Mesendoderm (in vitro differentiated cells): ENCODE measurements at regions not wholly inside any gene's neighbourhood (a gene's known extent, or its start where the extent isn't known, plus 50 kb on each side); places are given as distances from the start of the nearest gene placed in this dataset.

ENCODE experiments used
- DNase-seq: peaks from one replicate; pipeline ENCODE4 v3.0.0; 2013
- H2AK5ac ChIP-seq: 2 replicates; pipeline ENCODE4 v1.6.1; 2013; ENCODE audit warnings: low read length, inconsistent platforms
- H2BK120ac ChIP-seq: 2 replicates; pipeline ENCODE4 v1.6.1; 2013; ENCODE audit warnings: low read depth, mild to moderate bottlenecking, low read length, moderate library complexity, mixed read lengths
- H2BK15ac ChIP-seq: replicated peaks from 2 replicates; pipeline ENCODE4 v1.6.1; 2013; ENCODE audit warnings: low read depth, mild to moderate bottlenecking, moderate library complexity
- H2BK5ac ChIP-seq: 2 replicates; pipeline ENCODE4 v1.6.1; 2013; ENCODE audit warnings: low read length, inconsistent platforms
- H3K18ac ChIP-seq: 2 replicates; pipeline ENCODE4 v1.6.1; 2013; ENCODE audit warnings: mild to moderate bottlenecking, low read length, mixed read lengths
- H3K23ac ChIP-seq: one replicate; pipeline ENCODE4 v1.6.1; 2013; ENCODE audit warnings: low read length
- H3K27ac ChIP-seq: 2 replicates; pipeline ENCODE4 v1.5.1; 2013; ENCODE audit warnings: low read depth, mild to moderate bottlenecking, inconsistent platforms, low read length, moderate library complexity
- H3K27me3 ChIP-seq: 2 replicates; pipeline ENCODE4 v1.6.1; 2013; ENCODE audit warnings: low read length, control low read depth, mild to moderate bottlenecking, inconsistent platforms; ENCODE audit not compliant: insufficient read depth, poor library complexity
- H3K36me3 ChIP-seq: 2 replicates; pipeline ENCODE4 v1.6.1; 2013; ENCODE audit warnings: low read length, inconsistent platforms; ENCODE audit not compliant: control insufficient read depth, insufficient read depth
- H3K4ac ChIP-seq: one replicate; pipeline ENCODE4 v1.6.1; 2013; ENCODE audit warnings: low read depth, mild to moderate bottlenecking, low read length, moderate library complexity
- H3K4me1 ChIP-seq: 2 replicates; pipeline ENCODE4 v1.6.1; 2013; ENCODE audit warnings: low read depth, low read length, inconsistent platforms; ENCODE audit not compliant: control insufficient read depth
- H3K4me2 ChIP-seq: 2 replicates; pipeline ENCODE4 v1.6.1; 2013; ENCODE audit warnings: low read length
- H3K4me3 ChIP-seq: 2 replicates; pipeline ENCODE4 v1.5.1; 2013; ENCODE audit warnings: mild to moderate bottlenecking, low read length
- H3K56ac ChIP-seq: one replicate; pipeline ENCODE4 v1.6.1; 2013; ENCODE audit warnings: low read length
- H3K79me1 ChIP-seq: 2 replicates; pipeline ENCODE4 v1.6.1; 2013; ENCODE audit warnings: low read length, inconsistent platforms
- H3K79me2 ChIP-seq: 2 replicates; pipeline ENCODE4 v1.6.1; 2013; ENCODE audit warnings: mild to moderate bottlenecking, low read length; ENCODE audit not compliant: control insufficient read depth, insufficient read depth
- H3K9ac ChIP-seq: 2 replicates; pipeline ENCODE4 v1.6.1; 2013; ENCODE audit warnings: low read length, inconsistent platforms
- H4K5ac ChIP-seq: one replicate; pipeline ENCODE4 v1.6.1; 2013; ENCODE audit warnings: low read length
- H4K8ac ChIP-seq: one replicate; pipeline ENCODE4 v1.6.1; 2013; ENCODE audit warnings: low read depth, mild to moderate bottlenecking, control low read depth, low read length, moderate library complexity
- WGBS: extraction: QIAGEN DNeasy Blood & Tissue Kit; methylation state at CpG from one replicate; pipeline ENCODE4 v1.1.7; 2013; ENCODE audit warnings: low lambda C conversion rate, missing lambda C conversion rate; ENCODE audit not compliant: insufficient coverage; ENCODE audit errors: extremely low coverage; 5-methylcytosine and 5-hydroxymethylcytosine counted together

GRCh38 chr4:127182687-127183086 is 450.1 kb upstream of the INTU start:
- H3K23ac ChIP-seq, result no peak overlapping the region
- no peaks in the 10 kb centered on the region for H3K27me3 ChIP-seq
- H4K8ac ChIP-seq, result no peak overlapping the region
- no peak overlapping the region for H2BK120ac ChIP-seq
- no peak overlapping the region for H3K56ac ChIP-seq
- no CpG with 5 or more reads among the region's 1 CpG for WGBS
- no peak overlapping the region for H2AK5ac ChIP-seq
- H2BK15ac ChIP-seq, result no peak overlapping the region
- no peaks in the 10 kb centered on the region for H3K79me1 ChIP-seq
- H3K79me2 ChIP-seq, result no peaks in the 10 kb centered on the region
- DNase-seq, result no peak
- H3K36me3 ChIP-seq, result no peaks in the 10 kb centered on the region
- no peak overlapping the region for H3K4ac ChIP-seq
- H3K4me3 ChIP-seq, result no peak overlapping the region
- no peak overlapping the region for H3K27ac ChIP-seq
- no peak overlapping the region for H3K4me2 ChIP-seq
- no peak overlapping the region for H4K5ac ChIP-seq
- no peak overlapping the region for H2BK5ac ChIP-seq
- no peak overlapping the region for H3K9ac ChIP-seq
- H3K18ac ChIP-seq, result no peak overlapping the region
- H3K4me1 ChIP-seq, result no peaks in the 10 kb centered on the region

DNA sequence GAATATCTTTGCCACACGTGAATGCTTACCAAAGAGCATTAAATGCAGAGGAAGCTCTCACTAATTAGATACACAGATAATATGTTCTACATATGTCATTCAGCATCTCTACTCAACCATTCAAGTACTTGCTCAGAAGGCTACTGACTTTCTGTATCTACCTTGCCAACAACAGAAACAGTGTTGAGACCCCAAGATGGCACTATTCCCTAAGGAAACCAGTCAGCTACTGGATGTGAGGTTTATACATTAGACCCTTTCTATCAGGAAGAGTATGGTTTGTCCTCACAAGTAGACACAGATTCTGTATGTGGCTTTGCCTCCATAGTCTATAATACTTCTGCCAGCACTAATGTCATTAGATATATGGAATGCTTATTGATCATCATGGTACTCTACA is 443.9 kb upstream of the INTU start:
- Histone ChIP-seq H3K4me1 (no peaks in the 10 kb centered on the region), H3K36me3 (no peaks in the 10 kb centered on the region), H3K79me1 (no peaks in the 10 kb centered on the region), H4K8ac (no peak overlapping the region), H2AK5ac (no peak overlapping the region), H3K79me2 (no peaks in the 10 kb centered on the region), H3K4me2 (no peak overlapping the region), H2BK15ac (no peak overlapping the region), H3K18ac (no peak overlapping the region), H3K23ac (no peak overlapping the region), H3K27me3 (no peaks in the 10 kb centered on the region), H3K9ac (no peak overlapping the region), H3K4ac (no peak overlapping the region), H4K5ac (no peak overlapping the region), H2BK5ac (no peak overlapping the region), H3K27ac (no peak overlapping the region), H2BK120ac (no peak overlapping the region), H3K4me3 (no peak overlapping the region), H3K56ac (no peak overlapping the region)
- DNase-seq, result peak; percentile 65
- no CpG with 5 or more reads among the region's 1 CpG for WGBS

DNA sequence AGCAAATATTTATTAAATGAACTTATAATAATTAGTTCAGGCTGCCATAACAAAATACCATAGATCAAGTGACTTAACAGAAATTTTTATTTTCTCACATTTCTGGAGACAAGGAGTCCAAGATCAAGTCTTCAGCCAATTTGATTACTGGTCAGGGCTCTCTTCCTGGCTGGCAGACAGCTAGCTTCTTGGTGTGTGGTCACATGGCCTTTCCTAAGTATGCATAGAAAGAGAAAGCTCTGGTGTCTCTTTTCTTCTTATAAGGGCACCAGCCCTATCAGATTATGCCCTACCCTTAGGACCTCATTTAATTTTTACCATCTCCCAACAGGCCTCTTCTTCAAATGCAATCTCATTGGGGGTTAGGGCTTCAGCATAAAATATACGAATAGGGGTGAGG is 438.5 kb upstream of the INTU start:
- Histone ChIP-seq H3K27me3 (no peaks in the 10 kb centered on the region), H2AK5ac (no peak overlapping the region), H3K36me3 (no peaks in the 10 kb centered on the region), H4K8ac (no peak overlapping the region), H3K9ac (no peak overlapping the region), H3K56ac (no peak overlapping the region), H3K23ac (no peak overlapping the region), H3K79me2 (no peaks in the 10 kb centered on the region), H3K4me1 (no peaks in the 10 kb centered on the region), H2BK5ac (no peak overlapping the region), H2BK15ac (no peak overlapping the region), H2BK120ac (no peak overlapping the region), H3K4me3 (no peak overlapping the region), H3K79me1 (no peaks in the 10 kb centered on the region), H3K4ac (no peak overlapping the region), H3K27ac (no peak overlapping the region), H4K5ac (no peak overlapping the region), H3K18ac (no peak overlapping the region), H3K4me2 (no peak overlapping the region)
- WGBS, result no CpG with 5 or more reads among the region's 1 CpG
- DNase-seq, result no peak

GRCh38 chr4:127196655-127197352 is 436.0 kb upstream of the INTU start:
- Histone ChIP-seq H3K9ac (no peak overlapping the region), H3K4me3 (no peak overlapping the region), H3K18ac (no peak overlapping the region), H3K36me3 (no peaks in the 10 kb centered on the region), H2BK15ac (no peak overlapping the region), H3K23ac (no peak overlapping the region), H3K4me2 (no peak overlapping the region), H2BK5ac (no peak overlapping the region), H4K8ac (no peak overlapping the region), H3K79me1 (no peaks in the 10 kb centered on the region), H3K4me1 (no peaks in the 10 kb centered on the region), H3K4ac (no peak overlapping the region), H3K27me3 (no peaks in the 10 kb centered on the region), H3K79me2 (no peaks in the 10 kb centered on the region), H3K56ac (no peak overlapping the region), H3K27ac (no peak overlapping the region), H2BK120ac (no peak overlapping the region), H2AK5ac (no peak overlapping the region), H4K5ac (no peak overlapping the region)
- DNase-seq, result no peak
- WGBS, result no CpG with 5 or more reads among the region's 7 CpGs

DNA sequence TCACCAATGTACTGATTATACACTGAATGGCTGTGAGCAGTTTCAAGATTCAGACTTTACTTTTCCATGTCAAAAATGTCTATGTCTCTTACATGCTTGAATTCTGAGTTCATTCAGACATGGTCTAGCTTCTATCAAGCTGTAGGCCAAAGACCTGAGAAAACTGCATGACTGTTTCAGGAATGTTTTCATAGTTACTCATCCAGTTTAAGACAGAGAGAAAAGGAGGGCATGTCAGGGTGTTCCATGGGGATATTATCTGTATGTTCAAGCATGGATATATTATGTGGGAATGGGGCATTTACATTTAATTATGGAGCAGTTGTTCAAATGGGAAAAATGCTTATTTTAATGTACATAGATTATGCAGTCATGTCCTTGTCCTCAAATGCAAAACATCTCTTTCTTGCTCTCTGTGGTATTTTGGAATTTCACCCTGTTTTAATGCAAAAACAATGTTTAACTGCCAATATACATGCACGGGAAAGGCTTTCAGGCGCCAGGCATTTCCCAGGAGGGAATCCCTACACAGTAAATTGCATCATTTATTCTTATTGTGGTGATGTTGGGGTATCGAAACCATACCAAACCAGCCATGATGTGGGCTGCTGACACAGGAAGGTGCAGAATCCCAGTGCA is 429.1 kb upstream of the INTU start:
- no peak overlapping the region for H3K4me3 ChIP-seq
- no peak overlapping the region for H3K56ac ChIP-seq
- no peak overlapping the region for H4K5ac ChIP-seq
- no peak overlapping the region for H3K9ac ChIP-seq
- WGBS, result no CpG with 5 or more reads among the region's 3 CpGs
- peak; percentile 13 for DNase-seq
- no peak overlapping the region for H4K8ac ChIP-seq
- H3K36me3 ChIP-seq, result no peaks in the 10 kb centered on the region
- no peak overlapping the region for H3K23ac ChIP-seq
- H3K27me3 ChIP-seq, result no peaks in the 10 kb centered on the region
- H2BK15ac ChIP-seq, result no peak overlapping the region
- no peak overlapping the region for H3K27ac ChIP-seq
- no peaks in the 10 kb centered on the region for H3K4me1 ChIP-seq
- no peak overlapping the region for H2AK5ac ChIP-seq
- H2BK5ac ChIP-seq, result no peak overlapping the region
- H3K79me1 ChIP-seq, result no peaks in the 10 kb centered on the region
- no peak overlapping the region for H2BK120ac ChIP-seq
- no peak overlapping the region for H3K4me2 ChIP-seq
- H3K79me2 ChIP-seq, result no peaks in the 10 kb centered on the region
- no peak overlapping the region for H3K18ac ChIP-seq
- no peak overlapping the region for H3K4ac ChIP-seq

- H3K79me1 ChIP-seq, result no peaks in the 10 kb centered on the region
- no peak overlapping the region for H4K5ac ChIP-seq
- H4K8ac ChIP-seq, result no peak overlapping the region
- H2AK5ac ChIP-seq, result no peak overlapping the region
- WGBS, result no CpG with 5 or more reads among the region's 3 CpGs
- H3K9ac ChIP-seq, result no peak overlapping the region
- H3K27ac ChIP-seq, result no peak overlapping the region
- no peak overlapping the region for H2BK15ac ChIP-seq
- no peak overlapping the region for H3K4ac ChIP-seq
- H3K56ac ChIP-seq, result no peak overlapping the region
- no peaks in the 10 kb centered on the region for H3K36me3 ChIP-seq
- no peaks in the 10 kb centered on the region for H3K27me3 ChIP-seq
- no peak overlapping the region for H3K18ac ChIP-seq
- no peak overlapping the region for H3K4me3 ChIP-seq
- no peak overlapping the region for H3K4me2 ChIP-seq
- H3K79me2 ChIP-seq, result no peaks in the 10 kb centered on the region
- no peak overlapping the region for H2BK5ac ChIP-seq
- H2BK120ac ChIP-seq, result no peak overlapping the region
- H3K23ac ChIP-seq, result no peak overlapping the region
- no peaks in the 10 kb centered on the region for H3K4me1 ChIP-seq
- no peak for DNase-seq
Measured at GRCh38 chr4:127204322-127204721, 428.4 kb upstream of the INTU start.
